IMR-90 (cell line): ENCODE measurements at regions not wholly inside any gene's neighbourhood (a gene's known extent, or its start where the extent isn't known, plus 50 kb on each side); places are given as distances from the start of the nearest gene placed in this dataset.

ENCODE experiments used
- BHLHE40 ChIP-seq: fragments of 150-350 bp; IDR thresholded peaks from 2 replicates; pipeline ENCODE4 v1.6.1; 2016; ENCODE audit warnings: mild to moderate bottlenecking, low read depth, low read length
- CEBPB ChIP-seq: IDR thresholded peaks from 2 replicates; pipeline ENCODE4 v1.6.1; 2012; ENCODE audit warnings: low read depth, low read length, improper control_type of control experiment
- CHD1 ChIP-seq: IDR thresholded peaks from 2 replicates; pipeline ENCODE4 v1.6.1; 2012; ENCODE audit warnings: low read depth, low read length, improper control_type of control experiment
- FOS ChIP-seq: fragments of 150-350 bp; IDR thresholded peaks from 2 replicates; pipeline ENCODE4 v1.6.1; 2016; ENCODE audit warnings: low read depth, low read length
- MAFK ChIP-seq: IDR thresholded peaks from 2 replicates; pipeline ENCODE4 v1.6.1; 2012; ENCODE audit warnings: low read depth, low read length, improper control_type of control experiment
- MXI1 ChIP-seq: IDR thresholded peaks from 2 replicates; pipeline ENCODE4 v1.6.1; 2012; ENCODE audit warnings: low read depth, mild to moderate bottlenecking, low read length, moderate library complexity, borderline replicate concordance
- POLR2A ChIP-seq: IDR thresholded peaks from 2 replicates; pipeline ENCODE4 v1.6.1; 2012; ENCODE audit warnings: mild to moderate bottlenecking, low read depth, low read length
- RAD21 ChIP-seq: IDR thresholded peaks from 2 replicates; pipeline ENCODE4 v1.6.1; 2012; ENCODE audit warnings: low read length, improper control_type of control experiment
- RFX5 ChIP-seq: IDR thresholded peaks from 2 replicates; pipeline ENCODE4 v1.8.0; 2012; ENCODE audit warnings: low read depth, mild to moderate bottlenecking, low read length, moderate library complexity
- SMC3 ChIP-seq: fragments of 150-350 bp; IDR thresholded peaks from 2 replicates; pipeline ENCODE4 v1.6.1; 2016; ENCODE audit warnings: low read depth, mild to moderate bottlenecking, antibody characterized with exemption, low read length, moderate library complexity
- TF ChIP-seq, protein P1 (sequence below): conservative IDR thresholded peaks from 2 replicates; pipeline ENCODE4 v1.5.1; 2012; ENCODE audit warnings: mild to moderate bottlenecking, low read depth, low read length, improper control_type of control experiment
- TF ChIP-seq, protein P2 (sequence below): fragments of 150-350 bp; IDR thresholded peaks from 2 replicates; pipeline ENCODE4 v1.6.1; 2016; ENCODE audit warnings: low read depth, mild to moderate bottlenecking, low read length, moderate library complexity, borderline replicate concordance
- TF ChIP-seq, protein P3 (sequence below): fragments of 150-350 bp; IDR thresholded peaks from 2 replicates; pipeline ENCODE4 v1.6.1; 2017; ENCODE audit warnings: mild to moderate bottlenecking, antibody characterized with exemption, low read length, low read depth

DNA sequence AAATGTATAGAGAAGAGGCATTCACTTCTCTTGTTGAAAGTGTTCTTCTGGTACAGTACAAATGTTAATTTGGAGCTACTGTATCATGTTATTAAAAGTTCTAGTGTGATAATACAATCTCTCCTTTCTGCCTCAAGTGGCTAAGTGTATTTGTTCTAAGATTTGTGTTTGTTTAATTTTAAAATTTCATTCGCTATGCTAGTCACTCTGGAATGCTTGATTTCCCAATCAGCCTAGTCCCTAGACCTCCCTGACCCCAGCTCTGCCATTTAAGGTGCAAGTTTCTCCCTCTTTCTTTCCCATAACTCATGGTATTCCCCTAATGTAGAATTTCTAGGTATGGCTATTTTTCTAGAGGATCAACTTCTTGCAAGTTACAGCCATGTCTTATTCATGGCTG, 817.4 kb downstream of the STIM2 start:
- TF ChIP-seq, protein P1, sequence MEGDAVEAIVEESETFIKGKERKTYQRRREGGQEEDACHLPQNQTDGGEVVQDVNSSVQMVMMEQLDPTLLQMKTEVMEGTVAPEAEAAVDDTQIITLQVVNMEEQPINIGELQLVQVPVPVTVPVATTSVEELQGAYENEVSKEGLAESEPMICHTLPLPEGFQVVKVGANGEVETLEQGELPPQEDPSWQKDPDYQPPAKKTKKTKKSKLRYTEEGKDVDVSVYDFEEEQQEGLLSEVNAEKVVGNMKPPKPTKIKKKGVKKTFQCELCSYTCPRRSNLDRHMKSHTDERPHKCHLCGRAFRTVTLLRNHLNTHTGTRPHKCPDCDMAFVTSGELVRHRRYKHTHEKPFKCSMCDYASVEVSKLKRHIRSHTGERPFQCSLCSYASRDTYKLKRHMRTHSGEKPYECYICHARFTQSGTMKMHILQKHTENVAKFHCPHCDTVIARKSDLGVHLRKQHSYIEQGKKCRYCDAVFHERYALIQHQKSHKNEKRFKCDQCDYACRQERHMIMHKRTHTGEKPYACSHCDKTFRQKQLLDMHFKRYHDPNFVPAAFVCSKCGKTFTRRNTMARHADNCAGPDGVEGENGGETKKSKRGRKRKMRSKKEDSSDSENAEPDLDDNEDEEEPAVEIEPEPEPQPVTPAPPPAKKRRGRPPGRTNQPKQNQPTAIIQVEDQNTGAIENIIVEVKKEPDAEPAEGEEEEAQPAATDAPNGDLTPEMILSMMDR = no peak
- TF ChIP-seq MAFK = no peak
- TF ChIP-seq FOS = no peak
- TF ChIP-seq RAD21 = no peak
- no peak for TF ChIP-seq MXI1
- TF ChIP-seq RFX5 = no peak
- no peak for TF ChIP-seq SMC3
- no peak for TF ChIP-seq CEBPB
- no peak for TF ChIP-seq CHD1
- TF ChIP-seq POLR2A = no peak
- TF ChIP-seq, protein P2, sequence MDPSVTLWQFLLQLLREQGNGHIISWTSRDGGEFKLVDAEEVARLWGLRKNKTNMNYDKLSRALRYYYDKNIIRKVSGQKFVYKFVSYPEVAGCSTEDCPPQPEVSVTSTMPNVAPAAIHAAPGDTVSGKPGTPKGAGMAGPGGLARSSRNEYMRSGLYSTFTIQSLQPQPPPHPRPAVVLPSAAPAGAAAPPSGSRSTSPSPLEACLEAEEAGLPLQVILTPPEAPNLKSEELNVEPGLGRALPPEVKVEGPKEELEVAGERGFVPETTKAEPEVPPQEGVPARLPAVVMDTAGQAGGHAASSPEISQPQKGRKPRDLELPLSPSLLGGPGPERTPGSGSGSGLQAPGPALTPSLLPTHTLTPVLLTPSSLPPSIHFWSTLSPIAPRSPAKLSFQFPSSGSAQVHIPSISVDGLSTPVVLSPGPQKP = no peak
- TF ChIP-seq, protein P3, sequence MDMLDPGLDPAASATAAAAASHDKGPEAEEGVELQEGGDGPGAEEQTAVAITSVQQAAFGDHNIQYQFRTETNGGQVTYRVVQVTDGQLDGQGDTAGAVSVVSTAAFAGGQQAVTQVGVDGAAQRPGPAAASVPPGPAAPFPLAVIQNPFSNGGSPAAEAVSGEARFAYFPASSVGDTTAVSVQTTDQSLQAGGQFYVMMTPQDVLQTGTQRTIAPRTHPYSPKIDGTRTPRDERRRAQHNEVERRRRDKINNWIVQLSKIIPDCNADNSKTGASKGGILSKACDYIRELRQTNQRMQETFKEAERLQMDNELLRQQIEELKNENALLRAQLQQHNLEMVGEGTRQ = no peak
- no peak for TF ChIP-seq BHLHE40
